ENCODE measurements at regions not wholly inside any gene's neighbourhood (a gene's known extent, or its start where the extent isn't known, plus 50 kb on each side); places are given as distances from the start of the nearest gene placed in this dataset.

- intact Hi-C loops (cut with micrococcal nuclease; ENCODE audit: unreplicated experiment) (no loop called here), in situ Hi-C loops (cut with MboI) (no loop called here)
- H3K9me3 ChIP-seq (replicated peaks; ENCODE audit: control insufficient read depth, insufficient read depth, low read length): no peaks in the 10 kb centered on the region
- no peaks in the 10 kb centered on the region for H4K20me1 ChIP-seq (ENCODE audit: control insufficient read depth, insufficient read depth)
- H3K79me2 ChIP-seq (ENCODE audit: control insufficient read depth, insufficient read depth, low read length): no peaks in the 10 kb centered on the region
- DNase-seq (ENCODE audit: low read depth, low spot score) (no peak), FAIRE-seq (no peak), ATAC-seq (no peak)
- no peak overlapping the region for H3K27ac ChIP-seq (ENCODE audit: control insufficient read depth, insufficient read depth)
- no peak overlapping the region for H3K9ac ChIP-seq (ENCODE audit: control insufficient read depth, insufficient read depth, low read length)
- SMC1A ChIA-PET (ENCODE audit: uncharacterized antibody, unreplicated experiment): no interaction called here
- POLR2A ChIA-PET: no interaction called here
- H3K4me2 ChIP-seq (ENCODE audit: control insufficient read depth, insufficient read depth): no peak overlapping the region
- TF ChIP-seq IRF3 (IDR thresholded peaks at IDR 0.05) (no peak), NFXL1 (IDR thresholded peaks at IDR 0.05; ENCODE audit: borderline replicate concordance) (no peak), NRF1 (conservative IDR thresholded peaks at IDR 0.05; ENCODE audit: low read depth, low read length) (no peak), E2F8 (IDR thresholded peaks at IDR 0.05; ENCODE audit: low read depth, partially characterized antibody) (no peak), YBX1 (IDR thresholded peaks at IDR 0.05) (no peak), KDM1A (IDR thresholded peaks at IDR 0.05; ENCODE audit: borderline replicate concordance) (no peak), SMC3 (IDR thresholded peaks at IDR 0.05; ENCODE audit: borderline replicate concordance, low read length) (no peak), TCF12 (IDR thresholded peaks at IDR 0.05; ENCODE audit: low read depth, low read length) (no peak), NR2C1 (IDR thresholded peaks at IDR 0.05) (no peak), GATAD2B (conservative IDR thresholded peaks at IDR 0.05; ENCODE audit: low read depth) (no peak), MEF2B (IDR thresholded peaks at IDR 0.05; ENCODE audit: partially characterized antibody, poor library complexity, severe bottlenecking) (no peak), ZNF217 (IDR thresholded peaks at IDR 0.05) (no peak), MLLT1 (IDR thresholded peaks at IDR 0.05) (no peak), DPF2 (IDR thresholded peaks at IDR 0.05) (no peak)
- H2AFZ ChIP-seq (ENCODE audit: control insufficient read depth, low read depth, low read length): no peak overlapping the region
- no peaks in the 10 kb centered on the region for H3K36me3 ChIP-seq (ENCODE audit: control insufficient read depth in 2 of 2, insufficient read depth in 2 of 2, low read length in 1 of 2)
- no peaks in the 10 kb centered on the region for H3K27me3 ChIP-seq (replicated peaks in 1 of 2; ENCODE audit: control insufficient read depth in 2 of 2, insufficient read depth in 2 of 2, low read length in 1 of 2)
- 50% methylated on average over 2 of the region's 2 CpGs for WGBS (ENCODE audit: insufficient coverage, insufficient replicate concordance, low lambda C conversion rate, missing lambda C conversion rate)
- CTCF ChIA-PET: no interaction called here
- H3K4me1 ChIP-seq (ENCODE audit: control insufficient read depth, insufficient read depth, low read length): no peaks in the 10 kb centered on the region
- no TSS peak for BruUV-seq (replicated peaks)
- H3K4me3 ChIP-seq: no peak overlapping the region
- RAD21 ChIA-PET (ENCODE audit: unreplicated experiment): no interaction called here
Observed at GRCh38 chr1:198040880-198041279, 115.9 kb upstream of the NEK7 start.
